Kidney capillary endothelial cell (primary cell): ENCODE measurements at regions not wholly inside any gene's neighbourhood (a gene's known extent, or its start where the extent isn't known, plus 50 kb on each side); places are given as distances from the start of the nearest gene placed in this dataset.

Source experiments
- DNase-seq: peaks from one replicate; pipeline ENCODE4 v3.0.0-alpha.2; 2018; ENCODE audit warnings: low spot score

DNA sequence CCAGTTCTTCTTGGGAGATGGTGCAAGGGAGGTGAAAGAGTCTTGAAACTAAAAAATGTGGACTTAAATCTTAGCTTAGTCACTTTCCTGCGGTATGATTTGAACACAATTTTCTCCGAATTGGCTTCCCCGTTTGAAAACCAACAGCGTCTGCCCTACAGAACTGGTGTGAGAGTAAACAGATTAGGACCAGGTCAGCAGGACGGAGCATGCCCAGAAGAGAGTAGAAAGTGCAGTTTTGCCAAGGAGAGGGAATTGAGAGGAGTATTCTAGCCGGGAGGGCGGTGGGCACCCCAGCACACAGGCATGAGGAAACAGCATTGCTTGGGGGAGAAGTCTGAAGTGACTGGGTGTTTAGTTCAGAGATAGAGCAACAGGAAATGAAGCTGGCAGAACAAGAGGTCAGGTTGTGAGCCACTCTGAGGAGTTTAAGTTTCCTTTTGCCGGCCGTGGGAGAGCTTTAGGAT is 927.1 kb downstream of the VRK1 start:
- no peak for DNase-seq

DNA sequence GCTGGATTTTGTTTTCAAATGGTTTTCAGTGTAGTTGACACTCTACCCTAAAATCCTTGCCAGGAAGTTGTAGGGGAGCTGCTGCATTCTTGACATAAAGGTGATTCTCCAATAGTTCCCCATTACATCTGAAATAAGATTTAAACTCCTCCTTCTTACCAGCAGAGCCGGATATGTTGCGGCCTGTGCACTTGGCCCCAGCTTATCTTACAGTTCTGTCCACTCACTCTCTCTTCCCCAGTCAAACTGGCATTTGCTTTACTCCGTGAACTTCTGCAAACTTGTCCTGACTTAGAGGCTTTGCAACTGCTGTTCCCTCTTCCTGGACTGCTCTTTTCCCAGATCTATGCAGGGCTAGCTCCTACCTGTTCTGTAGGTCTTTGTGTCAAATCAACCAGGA is 929.5 kb downstream of the VRK1 start:
- DNase-seq, result no peak

DNA sequence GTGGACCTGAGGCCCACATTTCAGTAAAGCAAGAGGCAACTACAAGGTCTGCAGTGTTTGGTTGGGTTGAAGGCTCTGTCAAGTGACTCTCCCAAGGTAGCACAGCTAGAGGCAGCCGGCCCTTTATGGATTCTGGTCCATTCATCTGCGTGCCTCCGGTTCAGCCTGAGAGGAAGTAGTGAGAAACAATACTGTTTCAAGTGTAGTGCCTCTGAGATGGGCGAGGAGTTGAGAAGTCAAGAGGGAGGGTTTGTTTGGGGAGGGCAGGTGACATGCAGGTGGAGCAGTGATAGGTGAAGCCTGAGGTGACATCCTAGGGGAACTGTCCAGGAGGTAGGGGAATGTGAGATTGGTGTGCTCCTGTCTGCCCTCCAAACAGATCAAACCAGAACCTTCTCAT is 933.5 kb downstream of the VRK1 start:
- DNase-seq, result no peak

DNA sequence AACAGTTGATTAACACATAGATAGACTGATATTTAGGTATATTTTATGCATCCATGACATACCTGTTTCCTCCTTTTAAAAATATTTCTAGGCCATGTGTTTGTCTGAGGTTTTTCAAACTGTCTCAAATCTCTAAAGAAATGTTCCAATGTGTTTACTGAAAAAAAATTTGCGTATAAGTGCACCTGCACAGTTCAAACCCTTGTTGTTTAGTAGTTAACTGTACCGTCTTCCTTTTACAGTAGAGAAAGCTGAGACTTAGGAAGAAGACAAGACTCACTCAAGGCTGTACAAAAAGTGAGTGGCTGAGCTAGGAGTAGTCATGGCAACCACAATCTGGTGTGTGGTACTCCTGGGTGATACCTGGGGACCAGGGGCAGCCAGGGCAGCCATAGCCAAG is 934.6 kb downstream of the VRK1 start:
- no peak for DNase-seq

DNA sequence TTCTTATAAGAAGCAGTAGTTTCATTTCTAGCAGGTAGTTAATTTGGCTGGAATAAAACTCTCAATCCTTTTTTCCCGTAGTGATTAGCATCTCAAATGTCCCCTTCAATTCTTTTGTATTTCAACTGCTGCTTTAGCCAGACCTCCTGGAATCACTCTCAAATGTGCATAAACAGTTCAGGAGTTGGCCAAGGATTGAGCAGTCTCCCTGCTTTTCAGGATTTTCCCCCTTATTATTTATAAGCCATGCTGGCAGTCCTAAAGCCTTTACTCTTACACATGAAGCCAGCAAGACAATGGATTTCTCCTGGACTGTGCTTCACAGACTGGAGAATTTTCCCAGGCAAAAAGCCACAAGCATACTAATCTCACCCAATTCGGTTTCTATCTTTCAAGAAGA is 950.1 kb downstream of the VRK1 start:
- DNase-seq, result no peak

DNA sequence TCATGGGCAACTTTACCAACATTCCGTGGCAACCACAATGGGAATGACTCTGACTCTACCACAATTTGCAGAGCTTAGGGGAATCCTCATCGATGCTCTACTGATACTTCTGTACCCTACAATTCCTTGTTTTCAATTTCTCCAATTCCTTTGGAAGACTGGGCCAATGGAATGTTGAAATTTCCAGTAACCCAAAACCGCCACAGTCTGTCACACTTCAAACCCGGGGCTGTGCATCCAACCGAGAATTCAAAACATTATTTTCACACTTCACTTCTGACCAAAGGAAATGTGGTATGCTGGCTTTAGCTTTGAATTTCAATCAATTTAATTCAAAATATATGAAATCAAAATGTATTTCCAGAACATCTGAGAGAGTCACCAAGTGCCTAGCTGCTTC is 951.4 kb downstream of the VRK1 start:
- no peak for DNase-seq

DNA sequence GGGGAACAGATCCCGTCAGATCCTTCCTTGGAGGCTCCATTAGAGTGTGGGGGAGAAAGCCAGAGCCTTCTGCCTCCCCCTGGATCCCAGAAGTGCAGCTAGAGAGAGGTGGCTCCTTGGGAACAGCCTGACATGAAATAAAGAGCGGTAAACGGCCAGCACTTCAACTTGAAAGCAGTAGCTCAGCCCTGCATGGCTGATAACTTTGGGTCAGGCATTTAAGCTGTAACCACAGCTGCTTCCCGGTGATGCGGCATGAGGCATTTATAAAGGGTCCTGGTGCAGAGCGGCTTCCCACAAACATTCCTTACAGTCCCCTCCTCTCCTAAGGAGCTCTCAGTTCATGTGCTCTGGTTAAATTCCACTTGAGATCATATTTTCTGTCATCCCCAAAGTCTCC is 960.3 kb downstream of the VRK1 start:
- DNase-seq, result no peak

DNA sequence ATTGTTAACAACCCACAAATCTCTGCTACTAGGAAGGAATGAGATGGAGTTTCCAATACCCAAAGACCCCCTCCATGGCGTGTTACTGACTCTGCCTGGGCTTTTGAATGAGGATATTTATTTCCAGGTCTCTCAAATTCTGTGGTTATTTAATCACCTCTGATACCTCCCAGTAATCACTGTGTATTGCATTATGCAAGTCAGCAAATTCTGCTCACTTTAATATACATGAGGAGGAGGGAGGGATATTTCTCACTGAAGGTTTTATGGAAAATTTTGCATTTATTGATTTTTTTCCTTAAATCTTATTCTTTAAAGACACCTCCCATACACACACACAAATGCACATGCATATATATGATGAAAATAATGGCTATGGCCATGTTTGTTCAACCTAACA is 962.9 kb downstream of the VRK1 start:
- no peak for DNase-seq

DNA sequence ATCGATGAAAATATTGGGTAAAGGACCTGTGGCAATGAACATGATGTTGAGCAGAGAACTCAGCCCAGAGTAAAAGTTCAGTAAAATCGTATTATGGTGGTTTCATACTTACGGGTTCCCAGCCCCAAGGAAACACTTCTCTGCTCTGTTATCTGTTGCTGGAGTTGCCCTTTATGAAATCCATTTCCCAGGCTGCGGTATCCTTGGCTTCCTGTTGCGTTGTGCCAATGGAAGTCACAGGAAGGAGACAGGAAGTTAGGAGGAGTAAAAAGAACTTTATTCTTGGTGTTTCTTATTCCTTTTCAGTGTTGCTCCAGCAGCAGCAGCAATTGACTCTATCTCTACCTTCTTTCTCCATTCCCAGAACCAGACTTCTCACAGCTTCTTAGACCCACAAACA is 965.2 kb downstream of the VRK1 start:
- no peak for DNase-seq

DNA sequence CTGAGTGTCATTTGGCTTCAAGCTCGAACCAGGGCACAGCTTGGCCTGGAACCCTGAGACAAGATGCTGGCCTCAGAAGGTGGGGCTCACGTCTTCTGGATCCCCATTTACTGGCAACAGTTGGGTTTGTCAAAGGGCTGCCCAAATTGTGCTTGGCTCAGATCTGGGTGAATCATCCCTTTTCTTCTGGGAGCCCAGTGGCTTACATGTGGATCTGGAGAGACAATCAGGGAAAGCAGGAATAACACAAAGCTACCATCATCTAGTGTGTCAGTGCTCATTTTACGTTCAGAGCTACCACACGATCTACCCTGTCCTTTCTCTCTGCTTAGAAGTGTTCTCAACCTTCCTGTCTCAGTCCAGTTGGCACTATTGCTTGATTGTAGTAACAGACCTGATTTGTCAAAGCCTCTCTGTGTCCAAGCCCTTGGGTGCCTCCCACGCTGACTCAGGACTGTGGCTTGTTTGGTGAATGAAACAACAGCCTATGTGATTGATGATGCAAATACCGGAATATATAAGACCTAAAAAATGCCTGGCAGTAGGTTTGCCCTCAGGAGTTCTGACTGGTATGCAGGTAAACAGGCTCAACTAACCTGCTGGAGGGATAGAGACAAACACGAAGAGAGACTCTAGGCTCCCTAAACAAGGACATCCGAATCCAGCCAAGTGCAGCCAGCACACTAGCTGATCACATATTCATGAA is 974.3 kb downstream of the VRK1 start:
- no peak for DNase-seq

DNA sequence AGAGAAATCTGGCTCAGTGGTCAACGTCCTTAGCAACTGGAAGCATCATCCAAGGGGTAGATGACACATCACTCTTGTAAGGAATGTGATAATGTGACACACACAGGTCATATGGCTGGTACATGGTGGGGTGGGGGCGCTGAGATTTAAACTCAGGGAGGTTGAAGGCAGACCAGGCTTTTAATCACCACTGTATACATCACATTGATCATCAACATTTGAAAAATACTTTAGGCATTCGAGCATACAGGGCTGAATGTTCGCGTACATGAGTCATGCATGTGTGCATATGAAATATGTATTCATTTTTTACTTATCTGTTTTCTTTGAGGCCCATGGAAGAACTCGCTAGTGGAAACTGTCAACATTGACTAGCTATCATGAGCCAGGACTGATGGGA is 976.4 kb downstream of the VRK1 start:
- no peak for DNase-seq

DNA sequence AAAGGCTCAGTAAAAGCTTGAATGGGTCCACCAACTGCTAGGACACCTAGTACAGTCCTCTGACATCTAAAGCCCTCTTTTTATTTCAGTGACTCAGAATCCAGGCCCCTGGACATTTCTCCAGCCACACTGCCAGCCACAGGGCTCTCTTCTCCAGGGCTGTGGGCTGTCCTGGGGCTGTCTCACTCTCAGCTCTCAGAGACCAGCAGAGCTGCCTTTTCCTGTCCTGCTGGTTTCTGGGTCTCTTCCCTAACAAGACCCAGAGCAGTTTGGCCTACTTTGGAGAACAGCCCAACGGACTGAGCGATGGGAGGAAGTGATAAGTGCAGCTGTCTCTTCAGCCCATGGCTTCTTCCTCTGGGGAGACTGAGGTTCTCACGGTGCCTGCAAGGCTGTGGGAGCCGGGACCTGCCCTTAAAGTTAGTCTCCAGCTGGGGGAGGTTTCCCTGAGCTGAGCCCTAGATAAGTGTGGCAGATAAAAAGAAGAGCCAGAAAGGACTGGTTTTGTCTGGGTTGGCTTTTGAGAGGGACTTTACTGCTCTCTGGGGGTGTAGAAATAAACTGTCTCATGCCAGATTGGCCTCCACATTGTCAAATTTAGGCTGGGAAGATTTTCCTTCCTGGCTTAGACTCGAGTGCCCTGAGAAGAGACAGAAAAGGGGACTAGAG is 979.8 kb downstream of the VRK1 start:
- DNase-seq, result no peak

DNA sequence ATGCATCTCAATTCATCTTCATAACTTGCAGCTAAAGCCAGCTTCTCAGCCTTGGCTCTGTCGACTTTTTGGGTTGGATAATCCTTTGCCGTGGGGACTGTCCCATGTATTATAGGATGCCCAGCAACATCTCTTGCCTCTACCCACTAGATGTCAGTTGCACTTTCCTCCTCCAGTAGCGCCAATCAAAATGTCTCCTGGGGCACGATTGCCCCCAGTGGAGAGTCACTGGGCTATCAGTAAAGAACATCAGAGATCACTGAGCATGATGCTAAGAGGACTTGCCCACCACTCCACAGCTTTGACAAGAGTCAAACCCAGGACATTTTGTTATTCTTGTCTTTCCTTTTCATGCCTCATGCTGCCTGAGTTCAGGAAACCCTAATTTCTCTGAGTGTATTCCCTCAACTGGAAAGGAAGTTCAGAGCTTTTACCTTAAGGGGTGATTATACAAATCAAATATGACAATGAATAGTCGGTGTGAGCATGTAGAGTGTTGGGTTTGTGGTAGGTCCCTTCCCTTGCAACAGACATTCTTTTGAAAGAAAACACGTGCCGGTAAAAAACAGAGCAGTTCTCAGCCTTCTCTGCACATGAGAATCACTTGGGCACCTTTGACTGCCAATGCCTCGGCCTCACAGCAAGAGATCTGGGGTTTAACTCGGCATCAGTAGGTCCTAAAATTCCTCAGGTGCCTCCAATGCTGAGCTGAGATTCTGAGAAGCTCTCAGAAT is 980.6 kb downstream of the VRK1 start:
- no peak for DNase-seq

DNA sequence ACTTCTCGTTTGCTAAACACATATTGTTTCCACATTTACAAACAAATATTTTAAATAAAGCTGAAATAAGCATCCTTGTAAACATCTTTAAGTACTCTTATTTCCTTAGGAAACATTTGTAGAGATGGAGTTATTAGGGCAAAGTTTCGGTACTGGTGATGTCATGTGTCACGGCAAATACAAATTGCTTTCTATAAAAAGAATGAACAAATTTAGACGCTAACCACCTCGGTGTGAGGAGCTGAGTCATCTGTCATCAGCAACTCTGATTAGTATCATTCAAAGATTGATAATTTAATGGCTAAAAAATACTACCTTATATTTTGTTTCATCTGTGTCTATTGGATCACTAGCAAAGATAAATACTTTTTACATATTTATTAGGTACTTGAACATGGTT is 982.0 kb downstream of the VRK1 start:
- DNase-seq, result no peak

DNA sequence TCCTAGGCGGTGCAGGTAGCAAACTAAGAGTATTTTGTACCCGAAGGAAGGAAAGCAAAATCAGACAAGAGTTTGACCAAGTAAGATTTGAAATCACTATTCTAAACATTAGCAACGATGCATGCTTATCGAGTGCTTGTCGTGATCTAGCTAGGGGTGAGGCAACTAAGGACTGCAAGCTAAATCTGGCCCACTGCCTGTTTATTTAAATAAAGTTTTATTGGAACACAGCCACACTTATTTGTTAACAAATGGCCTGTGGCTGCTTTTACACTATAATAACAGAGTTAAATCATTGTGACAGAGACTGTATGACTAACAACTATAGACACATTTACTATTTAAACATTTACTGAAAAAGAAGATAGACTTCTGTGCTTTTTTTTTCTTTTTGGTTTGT is 983.6 kb downstream of the VRK1 start:
- no peak for DNase-seq

DNA sequence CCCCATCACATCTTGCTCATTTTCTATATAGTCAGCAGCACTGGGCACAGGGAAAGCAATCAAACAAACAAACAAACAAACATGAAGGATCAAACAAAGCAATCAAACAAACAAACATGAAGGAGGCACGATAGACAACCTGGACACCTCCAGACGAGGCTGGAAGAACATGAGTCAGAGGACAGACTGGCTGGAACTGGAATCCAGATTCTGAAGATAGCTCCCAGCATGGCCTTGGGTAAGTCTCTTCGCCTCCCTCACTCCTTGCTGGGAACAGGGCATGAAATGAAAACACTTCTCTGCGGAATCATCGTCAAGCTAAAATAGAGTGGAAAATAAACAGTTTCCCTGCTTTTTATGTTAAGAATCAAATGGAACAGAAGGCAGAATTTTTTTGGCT is 984.8 kb downstream of the VRK1 start:
- no peak for DNase-seq

DNA sequence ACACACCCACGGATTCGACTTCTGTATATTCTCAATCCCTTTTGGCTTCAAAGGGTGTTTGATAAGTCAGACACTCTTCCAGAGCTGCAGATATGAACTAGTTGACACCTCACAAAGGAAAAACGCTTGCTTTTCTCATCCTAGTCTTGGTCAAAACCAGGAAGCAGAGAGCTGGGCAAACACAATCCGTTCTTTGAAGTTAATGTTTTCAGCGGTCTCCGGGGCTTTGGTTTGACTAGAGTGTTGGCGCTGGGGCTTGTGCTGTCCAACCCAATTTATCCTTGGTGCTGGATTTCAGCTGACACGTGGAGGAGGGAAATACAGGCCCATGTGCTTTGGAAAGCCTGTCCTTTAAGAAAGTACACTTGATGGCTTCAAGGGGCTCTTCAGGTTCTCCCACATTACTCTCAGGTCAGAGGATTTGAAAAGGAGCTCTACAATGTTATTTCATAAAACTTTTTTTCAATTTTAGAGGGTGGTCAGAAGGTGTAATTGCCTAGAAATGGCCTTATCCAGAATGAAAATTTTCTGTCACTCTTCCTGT is 985.8 kb downstream of the VRK1 start:
- DNase-seq, result no peak

DNA sequence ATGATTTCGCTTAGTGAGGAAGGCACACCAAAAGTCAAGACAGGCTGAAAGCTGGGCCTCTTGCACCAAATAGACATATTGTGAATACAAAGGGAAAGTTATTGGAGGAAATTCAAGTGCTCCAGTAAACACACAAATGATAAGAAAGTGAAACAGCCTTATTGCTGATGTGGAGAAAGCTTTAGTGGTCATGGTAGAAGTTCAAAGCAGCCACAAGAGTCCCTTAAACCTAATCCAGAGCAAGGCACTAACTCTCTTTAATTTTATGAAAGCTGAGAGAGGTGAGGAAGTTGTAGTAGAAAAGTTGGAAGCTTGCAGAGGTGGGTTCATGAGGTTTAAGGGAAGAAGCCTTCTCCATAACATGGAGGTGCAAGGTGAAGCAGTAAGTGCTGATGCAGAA is 988.3 kb downstream of the VRK1 start:
- no peak for DNase-seq

DNA sequence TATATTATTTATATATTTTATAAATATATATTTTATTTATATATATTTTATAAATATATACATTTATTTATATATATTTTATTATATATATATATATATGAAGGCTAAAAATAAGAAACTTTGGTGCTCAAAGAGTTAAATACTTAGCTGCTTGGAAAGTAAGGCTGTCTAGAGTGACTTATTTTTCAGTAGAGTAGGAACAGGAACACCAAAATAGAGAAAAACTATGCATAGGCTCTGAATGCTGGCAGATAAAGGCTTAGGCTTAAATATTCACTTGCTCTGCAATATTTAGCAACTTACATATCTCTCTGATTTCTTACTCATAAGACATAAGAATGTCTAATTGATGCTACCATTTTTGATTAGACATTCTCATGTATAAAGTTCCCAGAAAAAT is 991.2 kb downstream of the VRK1 start:
- DNase-seq, result no peak

DNA sequence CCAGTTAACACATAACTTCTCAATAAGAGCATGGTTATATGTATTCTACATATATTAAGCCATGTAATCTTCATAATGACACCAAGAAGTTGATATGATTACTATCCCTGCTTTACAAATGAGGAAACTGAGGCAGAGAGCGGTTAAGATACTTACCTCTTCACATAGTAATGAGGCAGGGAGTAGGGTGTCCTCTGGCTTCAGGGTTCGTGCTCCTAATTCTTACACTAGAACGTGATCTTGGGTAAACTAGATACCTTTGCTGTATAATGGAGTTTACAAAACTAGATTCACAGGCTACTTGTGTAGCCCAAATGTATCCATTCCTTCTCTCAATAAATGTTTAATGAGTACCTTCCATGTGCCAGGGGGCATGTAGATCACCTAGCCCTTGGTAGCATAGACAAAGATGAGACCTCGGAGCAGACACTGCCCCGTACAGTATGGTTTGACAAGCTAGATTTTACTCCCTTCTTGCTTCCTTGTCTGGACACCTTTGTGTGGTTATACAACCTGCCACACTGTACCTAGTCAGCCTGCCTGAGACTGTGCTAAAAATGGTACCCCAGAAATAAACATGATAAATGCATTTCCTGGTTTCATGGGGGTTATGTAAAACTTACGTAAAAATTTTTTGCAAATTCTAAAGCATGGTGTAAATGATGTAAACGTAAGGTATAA is 991.8 kb downstream of the VRK1 start:
- no peak for DNase-seq

DNA sequence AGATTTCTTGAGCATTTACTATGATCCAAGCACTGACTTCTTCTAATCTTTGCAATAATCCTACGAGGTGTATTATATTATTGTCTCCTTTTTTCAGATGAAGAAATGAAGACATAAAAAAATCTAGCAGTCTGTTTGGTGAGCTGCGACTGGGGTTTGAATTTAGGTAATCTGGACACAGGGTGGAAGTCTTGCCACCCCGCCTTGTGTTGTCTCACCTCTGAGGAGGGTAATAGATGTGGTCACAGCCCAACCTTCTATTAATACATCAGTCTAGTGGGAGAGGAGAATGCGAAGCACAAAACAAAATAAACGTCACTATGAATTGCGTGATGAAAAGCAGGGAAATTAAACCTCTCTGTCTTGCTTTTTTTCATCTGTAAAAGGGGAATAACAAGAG is 993.9 kb downstream of the VRK1 start:
- no peak for DNase-seq

DNA sequence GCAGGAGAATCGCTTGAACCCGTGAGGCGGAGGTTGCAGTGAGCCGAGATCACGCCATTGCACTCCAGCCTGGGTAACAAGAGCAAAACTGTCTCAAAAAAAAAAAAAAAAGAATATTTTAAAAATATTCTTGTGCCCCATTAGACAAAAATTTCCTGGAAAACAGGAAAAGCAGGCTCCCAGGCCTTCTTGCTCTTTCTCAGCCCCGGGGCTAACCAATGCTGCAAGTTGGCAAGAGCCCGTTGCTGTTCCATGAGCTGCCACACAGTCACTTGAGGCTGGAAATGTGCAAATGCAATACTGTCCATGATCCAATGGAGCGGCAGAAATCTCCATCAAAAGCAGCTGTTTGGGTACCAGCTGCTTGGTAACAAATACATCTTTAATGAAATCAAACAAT is 994.7 kb downstream of the VRK1 start:
- no peak for DNase-seq

DNA sequence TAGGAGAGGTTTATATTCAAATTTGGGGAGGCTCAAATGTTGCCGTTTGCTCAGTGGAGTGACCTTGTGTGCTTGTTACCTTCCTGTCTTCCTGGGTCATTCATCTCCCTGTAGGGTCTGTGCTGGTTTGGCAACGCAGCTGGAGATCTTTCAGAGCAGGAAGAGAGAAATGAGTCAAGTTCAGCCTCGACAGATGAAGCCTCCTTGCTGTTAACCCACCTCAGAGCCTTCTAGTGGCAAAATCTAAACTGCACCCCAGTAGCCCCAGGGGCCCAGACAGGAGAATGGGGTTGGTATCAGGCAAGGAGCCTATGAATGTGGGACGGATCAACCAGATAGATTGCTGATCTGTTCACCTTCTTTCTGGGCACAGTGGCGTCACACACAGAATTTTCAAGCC is 999.3 kb downstream of the VRK1 start:
- no peak for DNase-seq
